ENCODE measurements at regions not wholly inside any gene's neighbourhood (a gene's known extent, or its start where the extent isn't known, plus 50 kb on each side); places are given as distances from the start of the nearest gene placed in this dataset.

DNA sequence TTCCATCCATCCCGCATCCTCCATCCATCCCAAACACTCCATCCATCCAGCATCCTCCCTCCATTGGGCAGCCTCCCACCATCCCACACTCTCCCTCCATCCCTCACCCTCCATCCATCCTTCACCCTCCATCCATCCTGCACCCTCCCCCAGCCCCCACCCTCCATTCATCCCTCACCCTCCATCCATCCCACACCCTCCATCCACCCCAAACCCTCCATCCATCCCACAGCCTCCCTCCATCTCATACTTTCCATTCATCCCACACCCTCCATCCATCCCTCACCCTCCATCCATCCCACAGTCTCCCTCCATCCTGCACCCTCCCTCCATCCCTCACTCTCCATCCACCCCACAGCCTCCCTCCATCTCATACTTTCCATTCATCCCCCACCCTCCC lies 60.4 kb downstream of the FOXI2 start:
- Histone ChIP-seq H3K4me3 (ENCODE audit: low read length) (no peak overlapping the region), H3K27me3 (ENCODE audit: control insufficient read depth in 2 of 2, insufficient read depth in 2 of 2, low read length in 2 of 2) (no peaks in the 10 kb centered on the region), H3K27ac (ENCODE audit: low read depth, low read length) (no peak overlapping the region), H3K4me1 (ENCODE audit: control insufficient read depth in 2 of 2, insufficient read depth in 2 of 2, low read length in 2 of 2) (no peaks in the 10 kb centered on the region), H3K9me3 (ENCODE audit: control insufficient read depth in 2 of 3, low read length in 3 of 3) (no peaks in the 10 kb centered on the region), H3K36me3 (ENCODE audit: control insufficient read depth in 2 of 3, insufficient read depth in 3 of 3, low read length in 3 of 3) (no peaks in the 10 kb centered on the region)
- Mint-ChIP-seq H3K4me3 (no peak overlapping the region), H3K36me3 (no peaks in the 10 kb centered on the region), H3K4me1 (peaks cover 0 to 6% (median 0%) of the 10 kb centered on the region in 7 donors), H3K27me3 (peaks cover under 1 to 28% (median 26%) of the 10 kb centered on the region in 5 donors), H3K9me3 (peaks cover 0 to 6% (median 2%) of the 10 kb centered on the region in 11 donors), H3K27ac (no peak overlapping the region)
- intact Hi-C loops (cut with micrococcal nuclease), result no loop called here
- ChIA-PET CTCF (no interaction called here), POLR2A (no interaction called here)
- ATAC-seq, result peak; percentile 84
- DNase-seq, result no peak

- no peak for ATAC-seq
- Histone ChIP-seq H3K36me3 (ENCODE audit: control insufficient read depth in 2 of 3, insufficient read depth in 3 of 3, low read length in 3 of 3) (no peaks in the 10 kb centered on the region), H3K27me3 (ENCODE audit: control insufficient read depth in 2 of 2, insufficient read depth in 2 of 2, low read length in 2 of 2) (no peaks in the 10 kb centered on the region), H3K9me3 (ENCODE audit: control insufficient read depth in 2 of 3, low read length in 3 of 3) (no peaks in the 10 kb centered on the region), H3K27ac (ENCODE audit: low read depth, low read length) (no peak overlapping the region), H3K4me1 (ENCODE audit: control insufficient read depth in 2 of 2, insufficient read depth in 2 of 2, low read length in 2 of 2) (no peaks in the 10 kb centered on the region), H3K4me3 (ENCODE audit: low read length) (no peak overlapping the region)
- no peak overlapping the region for H3K27ac Mint-ChIP-seq
- intact Hi-C loops (cut with micrococcal nuclease), result no loop called here
- POLR2A ChIA-PET, result no interaction called here
- peaks cover 0 to 6% (median 0%) of the 10 kb centered on the region in 7 donors for H3K4me1 Mint-ChIP-seq
- H3K27me3 Mint-ChIP-seq, result peaks cover 0 to 33% (median 28%) of the 10 kb centered on the region in 5 donors
- H3K9me3 Mint-ChIP-seq, result peaks cover 0 to 6% (median 2%) of the 10 kb centered on the region in 11 donors
- CTCF ChIA-PET, result no interaction called here
- H3K36me3 Mint-ChIP-seq, result no peaks in the 10 kb centered on the region
- DNase-seq, result no peak
- H3K4me3 Mint-ChIP-seq, result peak overlapping the region in 1 of 10 donors; percentile 33
Measured at GRCh38 chr10:127798111-127798510, 61.1 kb downstream of the FOXI2 start.

GRCh38 chr10:127801302-127801701 lies 64.3 kb downstream of the FOXI2 start:
- no peak for DNase-seq
- ChIA-PET POLR2A (no interaction called here), CTCF (no interaction called here)
- no peaks in the 10 kb centered on the region for H3K27me3 ChIP-seq (ENCODE audit: control insufficient read depth in 2 of 2, insufficient read depth in 2 of 2, low read length in 2 of 2)
- peaks cover 0 to 6% (median 0%) of the 10 kb centered on the region in 7 donors for H3K4me1 Mint-ChIP-seq
- no peak overlapping the region for H3K27ac Mint-ChIP-seq
- no peaks in the 10 kb centered on the region for H3K36me3 ChIP-seq (ENCODE audit: control insufficient read depth in 2 of 3, insufficient read depth in 3 of 3, low read length in 3 of 3)
- no peaks in the 10 kb centered on the region for H3K4me1 ChIP-seq (ENCODE audit: control insufficient read depth in 2 of 2, insufficient read depth in 2 of 2, low read length in 2 of 2)
- H3K9me3 ChIP-seq (ENCODE audit: control insufficient read depth in 2 of 3, low read length in 3 of 3), result no peaks in the 10 kb centered on the region
- H3K27me3 Mint-ChIP-seq, result peaks cover 4 to 35% (median 24%) of the 10 kb centered on the region in 5 donors
- H3K27ac ChIP-seq (ENCODE audit: low read depth, low read length), result no peak overlapping the region
- peaks cover 0 to 6% (median 0%) of the 10 kb centered on the region in 11 donors for H3K9me3 Mint-ChIP-seq
- intact Hi-C loops (cut with micrococcal nuclease), result no loop called here
- H3K4me3 Mint-ChIP-seq, result no peak overlapping the region
- H3K4me3 ChIP-seq (ENCODE audit: low read length), result no peak overlapping the region
- no peaks in the 10 kb centered on the region for H3K36me3 Mint-ChIP-seq
- no peak for ATAC-seq

GRCh38 chr10:127802531-127803095 lies 65.6 kb downstream of the FOXI2 start:
- Mint-ChIP-seq H3K4me1 (peaks cover 0 to 6% (median 0%) of the 10 kb centered on the region in 7 donors), H3K9me3 (peaks cover 0 to 6% (median 0%) of the 10 kb centered on the region in 11 donors), H3K4me3 (no peak overlapping the region), H3K27me3 (peaks cover 4 to 37% (median 28%) of the 10 kb centered on the region in 5 donors), H3K36me3 (no peaks in the 10 kb centered on the region), H3K27ac (no peak overlapping the region)
- no peak for DNase-seq
- POLR2A ChIA-PET, result no interaction called here
- H3K27me3 ChIP-seq (ENCODE audit: control insufficient read depth in 2 of 2, insufficient read depth in 2 of 2, low read length in 2 of 2), result no peaks in the 10 kb centered on the region
- H3K9me3 ChIP-seq (ENCODE audit: control insufficient read depth in 2 of 3, low read length in 3 of 3), result no peaks in the 10 kb centered on the region
- H3K4me1 ChIP-seq (ENCODE audit: control insufficient read depth in 2 of 2, insufficient read depth in 2 of 2, low read length in 2 of 2), result no peaks in the 10 kb centered on the region
- no peak overlapping the region for H3K27ac ChIP-seq (ENCODE audit: low read depth, low read length)
- H3K36me3 ChIP-seq (ENCODE audit: control insufficient read depth in 2 of 3, insufficient read depth in 3 of 3, low read length in 3 of 3), result no peaks in the 10 kb centered on the region
- intact Hi-C loops (cut with micrococcal nuclease), result no loop called here
- CTCF ChIA-PET, result no interaction called here
- ATAC-seq, result no peak
- H3K4me3 ChIP-seq (ENCODE audit: low read length), result no peak overlapping the region

DNA sequence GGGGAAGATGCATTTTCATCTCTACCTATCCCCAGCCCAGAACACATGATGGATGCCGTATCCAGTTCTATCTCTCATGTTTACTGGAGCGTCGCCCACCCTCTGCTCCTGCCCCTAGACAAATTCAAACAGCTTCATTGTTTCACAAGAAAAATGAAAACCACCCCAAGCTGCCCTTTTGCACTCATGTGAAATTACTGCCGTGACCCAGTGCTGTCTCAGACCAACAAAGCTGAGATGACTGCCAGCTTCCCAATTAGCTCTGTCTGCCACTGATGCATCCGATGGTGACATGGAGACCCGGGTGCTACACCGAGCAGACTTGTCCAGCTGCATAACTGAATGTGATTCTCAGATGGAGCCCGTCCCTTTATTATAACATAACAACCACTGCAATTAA lies 67.7 kb downstream of the FOXI2 start:
- no peaks in the 10 kb centered on the region for H3K36me3 ChIP-seq (ENCODE audit: control insufficient read depth in 2 of 3, insufficient read depth in 3 of 3, low read length in 3 of 3)
- ChIA-PET CTCF (no interaction called here), POLR2A (interaction anchor here (0.6 kb wide), 1 partner anchor 15 kb away, joined by 3 read pairs; no protein-coding TSS in a partner anchor)
- H3K27ac ChIP-seq (ENCODE audit: low read depth, low read length), result no peak overlapping the region
- H3K4me3 Mint-ChIP-seq, result no peak overlapping the region
- H3K36me3 Mint-ChIP-seq, result no peaks in the 10 kb centered on the region
- no peak for DNase-seq
- H3K27me3 Mint-ChIP-seq, result peaks cover 0 to 31% (median 19%) of the 10 kb centered on the region in 5 donors
- no peaks in the 10 kb centered on the region for H3K4me1 Mint-ChIP-seq
- H3K27me3 ChIP-seq (ENCODE audit: control insufficient read depth in 2 of 2, insufficient read depth in 2 of 2, low read length in 2 of 2), result no peaks in the 10 kb centered on the region
- no peaks in the 10 kb centered on the region for H3K9me3 ChIP-seq (ENCODE audit: control insufficient read depth in 2 of 3, low read length in 3 of 3)
- H3K4me1 ChIP-seq (ENCODE audit: control insufficient read depth in 2 of 2, insufficient read depth in 2 of 2, low read length in 2 of 2), result no peaks in the 10 kb centered on the region
- ATAC-seq, result no peak
- peaks cover 0 to 10% (median 1%) of the 10 kb centered on the region in 11 donors for H3K9me3 Mint-ChIP-seq
- H3K4me3 ChIP-seq (ENCODE audit: low read length), result no peak overlapping the region
- intact Hi-C loops (cut with micrococcal nuclease), result no loop called here
- no peak overlapping the region for H3K27ac Mint-ChIP-seq

GRCh38 chr10:127805950-127806349 lies 69.0 kb downstream of the FOXI2 start:
- Mint-ChIP-seq H3K4me1 (no peaks in the 10 kb centered on the region), H3K27me3 (peaks cover 0 to 27% (median 11%) of the 10 kb centered on the region in 5 donors), H3K36me3 (no peaks in the 10 kb centered on the region), H3K4me3 (no peak overlapping the region), H3K27ac (no peak overlapping the region), H3K9me3 (peaks cover 0 to 10% (median 1%) of the 10 kb centered on the region in 11 donors)
- Histone ChIP-seq H3K4me3 (ENCODE audit: low read length) (no peak overlapping the region), H3K27me3 (ENCODE audit: control insufficient read depth in 2 of 2, insufficient read depth in 2 of 2, low read length in 2 of 2) (no peaks in the 10 kb centered on the region), H3K9me3 (ENCODE audit: control insufficient read depth in 2 of 3, low read length in 3 of 3) (no peaks in the 10 kb centered on the region), H3K4me1 (ENCODE audit: control insufficient read depth in 2 of 2, insufficient read depth in 2 of 2, low read length in 2 of 2) (no peaks in the 10 kb centered on the region), H3K36me3 (ENCODE audit: control insufficient read depth in 2 of 3, insufficient read depth in 3 of 3, low read length in 3 of 3) (no peaks in the 10 kb centered on the region), H3K27ac (ENCODE audit: low read depth, low read length) (no peak overlapping the region)
- CTCF ChIA-PET, result interaction anchor here (0.6 kb wide), 1 partner anchor 266 kb away, joined by 3 read pairs; no protein-coding TSS in a partner anchor
- ATAC-seq, result no peak
- intact Hi-C loops (cut with micrococcal nuclease), result no loop called here
- DNase-seq, result no peak
- POLR2A ChIA-PET, result no interaction called here

- DNase-seq (no peak), ATAC-seq (no peak)
- ChIA-PET POLR2A (no interaction called here), CTCF (no interaction called here)
- H3K9me3 Mint-ChIP-seq, result peaks cover 0 to 10% (median 0%) of the 10 kb centered on the region in 11 donors
- Histone ChIP-seq H3K9me3 (ENCODE audit: control insufficient read depth in 2 of 3, low read length in 3 of 3) (no peaks in the 10 kb centered on the region), H3K27ac (ENCODE audit: low read depth, low read length) (no peak overlapping the region), H3K36me3 (ENCODE audit: control insufficient read depth in 2 of 3, insufficient read depth in 3 of 3, low read length in 3 of 3) (no peaks in the 10 kb centered on the region), H3K4me1 (ENCODE audit: control insufficient read depth in 2 of 2, insufficient read depth in 2 of 2, low read length in 2 of 2) (no peaks in the 10 kb centered on the region), H3K4me3 (ENCODE audit: low read length) (no peak overlapping the region), H3K27me3 (ENCODE audit: control insufficient read depth in 2 of 2, insufficient read depth in 2 of 2, low read length in 2 of 2) (no peaks in the 10 kb centered on the region)
- intact Hi-C loops (cut with micrococcal nuclease), result no loop called here
- H3K4me3 Mint-ChIP-seq, result no peak overlapping the region
- no peaks in the 10 kb centered on the region for H3K4me1 Mint-ChIP-seq
- no peaks in the 10 kb centered on the region for H3K36me3 Mint-ChIP-seq
- H3K27ac Mint-ChIP-seq, result no peak overlapping the region
- peaks cover 0 to 18% (median 8%) of the 10 kb centered on the region in 5 donors for H3K27me3 Mint-ChIP-seq
Measured at GRCh38 chr10:127812041-127812440, 75.1 kb downstream of the FOXI2 start.

Data from naive thymus-derived CD4-positive, alpha-beta T cell (primary cell).